A549 (cell line): ENCODE measurements at regions not wholly inside any gene's neighbourhood (a gene's known extent, or its start where the extent isn't known, plus 50 kb on each side); places are given as distances from the start of the nearest gene placed in this dataset.

ENCODE experiments used
- ATAC-seq, 2 experiments: fragments of 200-7000 bp in 1 of 2; fragments of >200 bp in 1 of 2; cut with Nextera tagmentation in 1 of 2; cut with Tn5 transposase in 1 of 2; 3 replicates each; pipeline versions ENCODE4 v1.8.0 to v1.9.1; 2018 to 2020; ENCODE audit warnings: mild to moderate bottlenecking in 1 of 2, moderate library complexity in 1 of 2
- CTCF ChIA-PET: fragments of 300-600 bp; sonication (Branson Sonifier 250); formaldehyde crosslinking; extraction: SDS; loops from one replicate; lab custom pipeline; 2021; ENCODE audit warnings: antibody characterized with exemption, inconsistent platforms; lab: Yijun Ruan, JAX
- POLR2A ChIA-PET: fragments of 350-600 bp; formaldehyde crosslinking; extraction: SDS; loops from one replicate; lab custom pipeline; 2021; ENCODE audit warnings: antibody characterized with exemption, inconsistent platforms; lab: Yijun Ruan, JAX
- DNase-seq, 2 experiments: peaks; one replicate each; pipeline versions ENCODE4 v3.0.0 to v3.0.0-alpha.2; 2011 to 2016; ENCODE audit warnings: low read depth in 1 of 2, low spot score in 1 of 2
- FAIRE-seq: peaks from 2 replicates; lab custom pipeline; 2011; peaks lifted over from hg19 to GRCh38; lab: Jason Lieb, UNC
- H3K27ac ChIP-seq, 2 experiments: fragments of >200 bp; sonication (Bioruptor Twin); formaldehyde crosslinking; 3 replicates each; pipeline ENCODE4 v1.5.1; 2016 to 2017
- H3K4me1 ChIP-seq: fragments of >200 bp; sonication (Bioruptor Twin); formaldehyde crosslinking; 3 replicates; pipeline ENCODE4 v1.6.1; 2016
- H3K4me2 ChIP-seq: fragments of >200 bp; sonication (Bioruptor Twin); formaldehyde crosslinking; 3 replicates; pipeline ENCODE4 v1.6.1; 2016
- H3K4me3 ChIP-seq: fragments of >200 bp; sonication (Bioruptor Twin); formaldehyde crosslinking; 3 replicates; pipeline ENCODE4 v1.5.1; 2016
- H3K9me3 ChIP-seq: fragments of >200 bp; sonication (Bioruptor Twin); formaldehyde crosslinking; 3 replicates; pipeline ENCODE4 v1.6.1; 2016
- BCL3 ChIP-seq: fragments of >200 bp; sonication (Bioruptor Twin); formaldehyde crosslinking; IDR thresholded peaks from 3 replicates; pipeline ENCODE4 v1.6.1; 2016
- CBX2 ChIP-seq: fragments of 200-600 bp; sonication (generic); IDR thresholded peaks from 2 replicates; pipeline ENCODE4 v1.6.1; 2016; ENCODE audit warnings: low read depth, mild to moderate bottlenecking, borderline replicate concordance
- CBX8 ChIP-seq: fragments of 200-600 bp; sonication (generic); IDR thresholded peaks from 2 replicates; pipeline ENCODE4 v1.6.1; 2016
- CEBPB ChIP-seq, 2 experiments: fragments of >200 bp in 1 of 2; sonication (Bioruptor Twin) in 1 of 2; formaldehyde crosslinking in 1 of 2; IDR thresholded peaks; 2 replicates each; pipeline ENCODE4 v1.6.1; 2012 to 2016
- CHD4 ChIP-seq: fragments of 200-600 bp; sonication (generic); IDR thresholded peaks from 2 replicates; pipeline ENCODE4 v1.6.1; 2016; ENCODE audit warnings: antibody characterized with exemption, mild to moderate bottlenecking, borderline replicate concordance
- EHF ChIP-seq: fragments of 250-450 bp; sonication (Bioruptor Pico); IDR thresholded peaks from 2 replicates; pipeline ENCODE4 v1.5.0; 2020; ENCODE audit warnings: mild to moderate bottlenecking
- EP300 ChIP-seq, 2 experiments: fragments of >200 bp; sonication (Bioruptor Twin); formaldehyde crosslinking; IDR thresholded peaks; 2 replicates in 1 of 2; 3 replicates in 1 of 2; pipeline ENCODE4 v1.6.1; 2016 to 2017
- FOSB ChIP-seq: fragments of 250-450 bp; sonication (Bioruptor Pico); IDR thresholded peaks from 2 replicates; pipeline ENCODE4 v1.5.0; 2020; ENCODE audit warnings: mild to moderate bottlenecking, moderate library complexity
- FOSL2 ChIP-seq, 2 experiments: fragments of 450-650 bp in 1 of 2; fragments of >200 bp in 1 of 2; sonication (Bioruptor Twin) in 1 of 2; formaldehyde crosslinking; IDR thresholded peaks; 2 replicates each; pipeline versions ENCODE4 v1.5.0 to v1.6.1; 2016 to 2020; ENCODE audit warnings: mild to moderate bottlenecking in 1 of 2, moderate library complexity in 1 of 2
- FOXS1 ChIP-seq: fragments of 250-450 bp; sonication (Bioruptor Pico); IDR thresholded peaks from 2 replicates; pipeline ENCODE4 v1.5.0; 2020; ENCODE audit warnings: mild to moderate bottlenecking, moderate library complexity
- GATA3 ChIP-seq: IDR thresholded peaks from 2 replicates; pipeline ENCODE4 v1.6.1; 2012; ENCODE audit warnings: borderline replicate concordance
- HDAC2 ChIP-seq: fragments of 200-600 bp; sonication (generic); IDR thresholded peaks from 2 replicates; pipeline ENCODE4 v1.6.1; 2016
- HEYL ChIP-seq: fragments of 250-450 bp; sonication (Bioruptor Pico); IDR thresholded peaks from 2 replicates; pipeline ENCODE4 v1.8.0; 2021; ENCODE audit warnings: mild to moderate bottlenecking, moderate library complexity
- HOXB13 ChIP-seq: fragments of 250-450 bp; sonication (Bioruptor Pico); IDR thresholded peaks from 2 replicates; pipeline ENCODE4 v1.5.0; 2020; ENCODE audit warnings: low read depth, mild to moderate bottlenecking, moderate library complexity
- HOXB5 ChIP-seq: fragments of 250-450 bp; sonication (Bioruptor Pico); IDR thresholded peaks from 2 replicates; pipeline ENCODE4 v1.5.0; 2020; ENCODE audit warnings: mild to moderate bottlenecking, moderate library complexity
- JUN ChIP-seq, 2 experiments: fragments of >200 bp; sonication (Bioruptor Twin); formaldehyde crosslinking; IDR thresholded peaks; 2 replicates in 1 of 2; 3 replicates in 1 of 2; pipeline ENCODE4 v1.6.1; 2016 to 2017
- JUNB ChIP-seq: fragments of >200 bp; sonication (Bioruptor Twin); formaldehyde crosslinking; IDR thresholded peaks from 2 replicates; pipeline ENCODE4 v1.6.1; 2016
- KDM1A ChIP-seq: fragments of 200-600 bp; sonication (generic); IDR thresholded peaks from 2 replicates; pipeline ENCODE4 v1.6.1; 2016; ENCODE audit warnings: low read depth, mild to moderate bottlenecking
- KDM5A ChIP-seq: fragments of 200-600 bp; sonication (generic); IDR thresholded peaks from 2 replicates; pipeline ENCODE4 v1.6.1; 2016; ENCODE audit warnings: antibody characterized with exemption, mild to moderate bottlenecking
- MAFK ChIP-seq: fragments of 450-650 bp; IDR thresholded peaks from 2 replicates; pipeline ENCODE4 v1.6.1; 2014; ENCODE audit not compliant: partially characterized antibody
- MYC ChIP-seq: IDR thresholded peaks from 2 replicates; pipeline ENCODE4 v1.6.1; 2012; ENCODE audit warnings: mild to moderate bottlenecking, inconsistent platforms, low read length, improper control_type of control experiment, borderline replicate concordance
- NFE2L2 ChIP-seq: fragments of 150-350 bp; conservative IDR thresholded peaks from 2 replicates; pipeline ENCODE4 v1.6.1; 2014; ENCODE audit warnings: low read length
- NPAS2 ChIP-seq: fragments of 250-450 bp; sonication (Bioruptor Pico); IDR thresholded peaks from 2 replicates; pipeline ENCODE4 v1.8.0; 2022; ENCODE audit warnings: mild to moderate bottlenecking, moderate library complexity, borderline replicate concordance
- NR3C1 ChIP-seq: fragments of >200 bp; sonication (Bioruptor Twin); formaldehyde crosslinking; IDR thresholded peaks from 3 replicates; pipeline ENCODE4 v1.6.1; 2017
- PHF8 ChIP-seq: fragments of 200-600 bp; sonication (generic); IDR thresholded peaks from 2 replicates; pipeline ENCODE4 v1.6.1; 2016; ENCODE audit warnings: low read depth, mild to moderate bottlenecking, antibody characterized with exemption, moderate library complexity, borderline replicate concordance
- POLR2AphosphoS2 ChIP-seq: conservative IDR thresholded peaks from 2 replicates; pipeline ENCODE4 v1.6.1; 2012; ENCODE audit warnings: low read length, improper control_type of control experiment, inconsistent platforms
- RARB ChIP-seq: fragments of 250-450 bp; sonication (Bioruptor Pico); IDR thresholded peaks from 2 replicates; pipeline ENCODE4 v1.8.0; 2021; ENCODE audit warnings: mild to moderate bottlenecking, moderate library complexity
- RFX5 ChIP-seq: fragments of 450-650 bp; IDR thresholded peaks from 2 replicates; pipeline ENCODE4 v1.7.1; 2014; ENCODE audit warnings: antibody characterized with exemption, mild to moderate bottlenecking, moderate library complexity
- RNF2 ChIP-seq: fragments of 200-600 bp; sonication (generic); IDR thresholded peaks from 2 replicates; pipeline ENCODE4 v1.6.1; 2016; ENCODE audit warnings: low read depth, mild to moderate bottlenecking, antibody characterized with exemption, moderate library complexity, borderline replicate concordance
- SMC3 ChIP-seq: fragments of >200 bp; sonication (Bioruptor Twin); formaldehyde crosslinking; IDR thresholded peaks from 3 replicates; pipeline ENCODE4 v1.6.1; 2018; ENCODE audit warnings: inconsistent platforms
- USF2 ChIP-seq: fragments of 450-650 bp; IDR thresholded peaks from 2 replicates; pipeline ENCODE4 v1.6.1; 2014; ENCODE audit warnings: antibody characterized with exemption
- ZNF302 ChIP-seq: fragments of 250-450 bp; sonication (Bioruptor Pico); IDR thresholded peaks from 2 replicates; pipeline ENCODE4 v1.9.0; 2021; ENCODE audit warnings: inconsistent platforms, mild to moderate bottlenecking, moderate library complexity
- ZSCAN20 ChIP-seq: fragments of 250-450 bp; sonication (Bioruptor Pico); IDR thresholded peaks from 2 replicates; pipeline ENCODE4 v1.8.0; 2022; ENCODE audit warnings: mild to moderate bottlenecking, moderate library complexity
- WGBS: methylation state at CpG from one replicate; pipeline ENCODE4 v1.1.6; 2017; ENCODE audit errors: missing lambda C conversion rate; 5-methylcytosine and 5-hydroxymethylcytosine counted together
- TF ChIP-seq, protein P1 (sequence below): IDR thresholded peaks from 2 replicates; pipeline ENCODE4 v1.6.1; 2012; ENCODE audit warnings: low read depth, borderline replicate concordance

DNA sequence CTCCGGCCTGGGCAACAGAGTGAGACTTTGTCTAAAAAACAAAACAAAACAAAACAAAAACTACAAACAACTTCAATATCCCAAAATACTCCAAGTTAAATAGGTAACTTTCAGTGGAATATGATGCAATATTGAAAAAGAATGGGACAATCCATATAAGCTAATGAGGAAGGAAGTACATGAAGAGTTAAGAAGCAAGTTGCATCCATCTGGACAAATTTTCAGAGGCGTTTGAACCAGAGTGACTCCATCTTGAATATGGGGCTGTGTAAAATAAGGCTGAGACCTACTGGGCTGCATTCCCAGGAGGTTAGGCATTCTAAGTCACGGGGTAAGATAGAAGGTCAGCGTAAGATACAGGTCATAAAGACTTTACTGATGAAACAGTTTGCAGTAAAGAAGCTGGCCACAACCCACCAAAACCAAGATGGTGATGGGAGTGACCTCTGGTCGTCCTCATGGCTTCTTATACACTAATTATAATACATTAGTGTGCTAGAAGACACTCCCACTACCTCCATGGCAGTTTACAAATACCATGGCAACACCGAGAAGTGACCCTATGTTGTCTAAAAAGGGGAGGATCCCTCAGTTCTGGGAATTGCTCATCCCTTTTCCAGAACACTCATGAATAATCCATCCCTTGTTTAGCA lies 58.1 kb upstream of the LCTL start:
- no peak for TF ChIP-seq JUNB
- TF ChIP-seq FOXS1, result no peak
- no peak for TF ChIP-seq RARB (CRISPR knock-in tag)
- TF ChIP-seq ZNF302, result peak; percentile 58; the same call in 1 of the 2 replicates
- no peak for TF ChIP-seq HDAC2
- no peak for TF ChIP-seq POLR2AphosphoS2
- TF ChIP-seq JUN (IDR thresholded peaks at IDR 0.05), result no peak
- no peak for TF ChIP-seq CBX2
- TF ChIP-seq HOXB13 (CRISPR knock-in tag), result 0 out of 2 replicates have a peak, but pooled peaks have one; percentile 46
- no peak for TF ChIP-seq USF2
- TF ChIP-seq CBX8, result no peak
- no peak for TF ChIP-seq KDM1A
- TF ChIP-seq ZSCAN20, result 0 out of 2 replicates have a peak, but pooled peaks have one; percentile 46
- no peak for TF ChIP-seq HEYL
- TF ChIP-seq EP300 (IDR thresholded peaks at IDR 0.05), result no peak
- TF ChIP-seq PHF8, result no peak
- TF ChIP-seq CEBPB (IDR thresholded peaks at IDR 0.05), result no peak
- TF ChIP-seq RNF2, result no peak
- no peak for TF ChIP-seq NR3C1
- no peak for TF ChIP-seq KDM5A
- TF ChIP-seq BCL3, result no peak
- no peak for TF ChIP-seq MYC
- no peak for TF ChIP-seq SMC3
- TF ChIP-seq EHF (CRISPR knock-in tag), result no peak
- TF ChIP-seq, protein P1, sequence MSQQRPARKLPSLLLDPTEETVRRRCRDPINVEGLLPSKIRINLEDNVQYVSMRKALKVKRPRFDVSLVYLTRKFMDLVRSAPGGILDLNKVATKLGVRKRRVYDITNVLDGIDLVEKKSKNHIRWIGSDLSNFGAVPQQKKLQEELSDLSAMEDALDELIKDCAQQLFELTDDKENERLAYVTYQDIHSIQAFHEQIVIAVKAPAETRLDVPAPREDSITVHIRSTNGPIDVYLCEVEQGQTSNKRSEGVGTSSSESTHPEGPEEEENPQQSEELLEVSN, result no peak
- no peak for TF ChIP-seq CHD4
- TF ChIP-seq HOXB5 (CRISPR knock-in tag), result peak; percentile 62; the same call in 1 of the 2 replicates
- TF ChIP-seq RFX5, result no peak
- no peak for TF ChIP-seq NFE2L2
- TF ChIP-seq NPAS2 (CRISPR knock-in tag), result no peak
- no peak for TF ChIP-seq MAFK
- TF ChIP-seq FOSL2 (IDR thresholded peaks at IDR 0.05), result no peak
- TF ChIP-seq FOSL2 (CRISPR knock-in tag; IDR thresholded peaks at IDR 0.05), result no peak
- TF ChIP-seq GATA3, result no peak
- TF ChIP-seq FOSB (CRISPR knock-in tag), result no peak
- DNase-seq (no peak), FAIRE-seq (no peak), ATAC-seq (no peak)
- H3K4me2 ChIP-seq, result no peak overlapping the region
- no peak overlapping the region for H3K27ac ChIP-seq
- 60% methylated on average over 6 of the region's 6 CpGs for WGBS
- no peak overlapping the region for H3K4me3 ChIP-seq
- no peaks in the 10 kb centered on the region for H3K9me3 ChIP-seq
- POLR2A ChIA-PET, result interaction anchor here (1.1 kb wide), 1 partner anchor 77 kb away, joined by 3 read pairs; no protein-coding TSS in a partner anchor
- H3K4me1 ChIP-seq, result peaks cover 9% of the 10 kb centered on the region
- CTCF ChIA-PET, result interaction anchor here (1.1 to 4.1 kb wide), 5 partner anchors 8 to 228 kb away, joined by 3 to 32 read pairs (median 6); no protein-coding TSS in a partner anchor
